ENCODE measurements at regions not wholly inside any gene's neighbourhood (a gene's known extent, or its start where the extent isn't known, plus 50 kb on each side); places are given as distances from the start of the nearest gene placed in this dataset.

GRCh38 chr4:137198791-137199190 is 333.5 kb downstream of the PCDH18 start:
- TF ChIP-seq SMC3 (IDR thresholded peaks at IDR 0.05; ENCODE audit: borderline replicate concordance, low read length) (no peak), CREB1 (IDR thresholded peaks at IDR 0.05; ENCODE audit: low read depth) (no peak), REST (IDR thresholded peaks at IDR 0.05; ENCODE audit: low read depth, low read length) (no peak), EZH2 (IDR thresholded peaks at IDR 0.05; ENCODE audit: borderline replicate concordance, control insufficient read depth, low read depth, low read length) (no peak), POLR2AphosphoS5 (IDR thresholded peaks at IDR 0.05; ENCODE audit: low read length) (no peak), IKZF1 (conservative IDR thresholded peaks at IDR 0.05) (no peak)
